ENCODE measurements at regions not wholly inside any gene's neighbourhood (a gene's known extent, or its start where the extent isn't known, plus 50 kb on each side); places are given as distances from the start of the nearest gene placed in this dataset.

- no peak for TF ChIP-seq CTCF (IDR thresholded peaks at IDR 0.05)
- TF ChIP-seq POLR2A (IDR thresholded peaks at IDR 0.05): no peak
These were observed 87.3 kb upstream of the HDAC4 start for GRCh38 chr2:239488125-239488524.

All from suprapubic skin (tissue), 3 donors.